ENCODE measurements at regions not wholly inside any gene's neighbourhood (a gene's known extent, or its start where the extent isn't known, plus 50 kb on each side); places are given as distances from the start of the nearest gene placed in this dataset.

DNA sequence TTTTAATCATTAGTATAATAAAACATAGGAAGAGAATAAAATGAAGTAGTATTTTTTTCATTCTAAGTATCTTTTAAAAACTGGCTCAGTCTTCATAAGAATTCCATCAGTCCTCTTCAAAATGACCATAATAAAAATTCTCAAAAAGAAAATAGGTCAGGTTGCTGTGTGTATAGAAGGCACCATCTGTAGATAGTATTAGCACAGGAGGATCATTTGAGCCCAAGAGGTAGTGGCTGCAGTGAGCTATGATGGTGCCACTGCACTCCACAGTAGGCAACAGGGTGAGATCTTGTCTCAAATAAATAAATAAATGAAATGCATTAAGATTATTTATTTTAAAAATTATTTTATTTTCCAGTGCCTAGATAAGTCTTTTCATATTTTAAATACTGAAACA, 475.8 kb downstream of the ZNF804A start:
- Histone ChIP-seq H3K4me1 (no peaks in the 10 kb centered on the region), H3K27ac (no peak overlapping the region), H3K27me3 (peaks cover 0 to 3% of the 10 kb centered on the region in 2 donors), H3K9me3 (no peaks in the 10 kb centered on the region), H3K4me3 (no peak overlapping the region), H3K36me3 (no peaks in the 10 kb centered on the region)
- TF ChIP-seq POLR2A (IDR thresholded peaks at IDR 0.05) = no peak
- TF ChIP-seq, protein P1, sequence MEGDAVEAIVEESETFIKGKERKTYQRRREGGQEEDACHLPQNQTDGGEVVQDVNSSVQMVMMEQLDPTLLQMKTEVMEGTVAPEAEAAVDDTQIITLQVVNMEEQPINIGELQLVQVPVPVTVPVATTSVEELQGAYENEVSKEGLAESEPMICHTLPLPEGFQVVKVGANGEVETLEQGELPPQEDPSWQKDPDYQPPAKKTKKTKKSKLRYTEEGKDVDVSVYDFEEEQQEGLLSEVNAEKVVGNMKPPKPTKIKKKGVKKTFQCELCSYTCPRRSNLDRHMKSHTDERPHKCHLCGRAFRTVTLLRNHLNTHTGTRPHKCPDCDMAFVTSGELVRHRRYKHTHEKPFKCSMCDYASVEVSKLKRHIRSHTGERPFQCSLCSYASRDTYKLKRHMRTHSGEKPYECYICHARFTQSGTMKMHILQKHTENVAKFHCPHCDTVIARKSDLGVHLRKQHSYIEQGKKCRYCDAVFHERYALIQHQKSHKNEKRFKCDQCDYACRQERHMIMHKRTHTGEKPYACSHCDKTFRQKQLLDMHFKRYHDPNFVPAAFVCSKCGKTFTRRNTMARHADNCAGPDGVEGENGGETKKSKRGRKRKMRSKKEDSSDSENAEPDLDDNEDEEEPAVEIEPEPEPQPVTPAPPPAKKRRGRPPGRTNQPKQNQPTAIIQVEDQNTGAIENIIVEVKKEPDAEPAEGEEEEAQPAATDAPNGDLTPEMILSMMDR (IDR thresholded peaks at IDR 0.05) = no peak
- intact Hi-C loops (cut with DNase I; ENCODE audit: low total_unique reads) = no loop called here
- no peak for DNase-seq

DNA sequence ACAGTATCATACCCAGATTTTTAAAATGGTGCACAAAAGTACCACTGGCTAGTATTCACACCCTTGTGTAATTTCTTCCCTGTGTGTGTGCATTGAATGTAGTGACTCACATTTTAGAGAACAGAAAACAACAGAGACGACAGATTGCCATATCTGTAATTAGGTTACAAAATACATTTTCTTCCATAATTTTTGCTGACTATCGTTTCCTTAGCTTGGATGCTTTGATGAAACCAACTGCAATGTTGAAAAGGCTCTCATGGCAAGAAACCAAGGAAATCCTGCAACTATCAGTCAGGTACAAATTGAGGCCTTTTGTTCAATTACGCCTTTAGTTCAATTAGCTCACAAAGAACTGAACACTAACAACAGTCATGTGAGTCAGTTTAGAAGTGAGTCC, 484.4 kb downstream of the ZNF804A start:
- Histone ChIP-seq H3K27me3 (peaks cover 0 to 3% of the 10 kb centered on the region in 2 donors), H3K9me3 (no peaks in the 10 kb centered on the region)

DNA sequence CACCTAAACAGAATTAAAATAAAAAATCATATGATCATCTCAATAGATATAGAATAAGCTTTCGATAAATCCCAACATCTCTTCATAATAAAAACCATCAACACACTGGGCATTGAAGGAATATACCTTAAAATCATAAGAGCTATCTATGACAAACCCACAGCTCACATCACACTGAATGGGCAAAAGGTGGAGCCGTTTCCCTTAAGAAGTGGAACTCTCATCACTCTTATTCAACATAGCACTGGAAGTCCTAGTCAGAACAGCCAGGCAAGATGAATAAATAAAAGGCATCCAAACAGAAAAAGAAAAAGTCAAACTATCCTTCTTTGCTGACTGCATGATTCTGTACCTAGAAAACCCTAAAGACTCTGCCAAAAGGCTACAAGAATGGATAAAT, 510.3 kb downstream of the ZNF804A start:
- intact Hi-C loops (cut with DNase I; ENCODE audit: low total_unique reads) = no loop called here
- no peak for DNase-seq
- Histone ChIP-seq H3K4me1 (no peaks in the 10 kb centered on the region), H3K4me3 (no peak overlapping the region), H3K27ac (no peak overlapping the region), H3K9me3 (no peaks in the 10 kb centered on the region), H3K36me3 (no peaks in the 10 kb centered on the region), H3K27me3 (no peaks in the 10 kb centered on the region)
- TF ChIP-seq, protein P1 (IDR thresholded peaks at IDR 0.05) = no peak
- no peak for TF ChIP-seq POLR2A (IDR thresholded peaks at IDR 0.05)

More for the DNA sequence above, 484.4 kb downstream of the ZNF804A start:
- no peaks in the 10 kb centered on the region for H3K4me1 ChIP-seq
- H3K36me3 ChIP-seq = no peaks in the 10 kb centered on the region
- intact Hi-C loops (cut with DNase I; ENCODE audit: low total_unique reads) = no loop called here
- TF ChIP-seq POLR2A (IDR thresholded peaks at IDR 0.05) = no peak
- TF ChIP-seq, protein P1 (IDR thresholded peaks at IDR 0.05) = no peak
- H3K27ac ChIP-seq = no peak overlapping the region
- H3K4me3 ChIP-seq = no peak overlapping the region
- no peak for DNase-seq

DNA sequence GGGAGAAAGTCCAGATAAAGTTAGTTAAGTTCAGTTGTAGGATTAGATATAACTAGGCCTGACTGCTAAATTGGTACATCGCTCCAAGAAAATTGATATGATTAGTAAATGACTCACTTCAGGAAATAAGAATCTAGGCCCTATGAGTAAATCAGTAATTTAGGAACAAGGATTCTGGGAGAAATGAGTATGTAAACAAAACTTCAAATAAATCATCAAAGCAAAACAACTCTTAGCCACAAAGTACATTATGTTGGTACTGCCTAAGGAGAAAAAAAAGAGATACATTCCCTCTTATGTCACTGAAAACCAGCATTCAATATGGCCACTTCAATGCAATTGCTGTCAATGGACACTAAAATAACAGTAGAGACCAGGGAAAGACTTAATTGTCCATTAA, 529.1 kb downstream of the ZNF804A start:
- Histone ChIP-seq H3K4me1 (no peaks in the 10 kb centered on the region), H3K4me3 (no peak overlapping the region), H3K27ac (no peak overlapping the region), H3K36me3 (no peaks in the 10 kb centered on the region), H3K27me3 (no peaks in the 10 kb centered on the region), H3K9me3 (no peaks in the 10 kb centered on the region)
- no peak for DNase-seq
- TF ChIP-seq, protein P1 (IDR thresholded peaks at IDR 0.05) = no peak
- intact Hi-C loops (cut with DNase I; ENCODE audit: low total_unique reads) = no loop called here

DNA sequence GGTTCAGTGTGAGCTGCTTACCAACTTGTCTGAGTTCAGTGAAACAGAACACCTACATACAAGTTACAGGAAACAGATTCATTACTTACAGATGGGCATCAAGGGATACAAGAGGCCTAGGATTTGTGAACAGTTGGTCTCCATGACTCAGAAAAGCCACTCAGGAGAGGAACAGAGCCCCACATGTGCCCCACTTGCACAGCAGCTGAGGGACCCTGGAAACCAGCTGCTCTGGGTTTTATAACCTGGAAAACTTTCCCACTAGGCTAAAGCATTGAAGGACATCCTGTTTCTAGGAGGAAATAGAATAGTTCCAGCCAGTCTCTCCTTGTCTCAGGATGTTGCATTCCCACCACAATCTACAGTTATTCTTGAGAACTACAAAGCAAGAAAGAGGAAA, 530.0 kb downstream of the ZNF804A start:
- DNase-seq = no peak
- no peaks in the 10 kb centered on the region for H3K36me3 ChIP-seq
- H3K27ac ChIP-seq = no peak overlapping the region
- no peaks in the 10 kb centered on the region for H3K9me3 ChIP-seq
- H3K4me3 ChIP-seq = no peak overlapping the region
- no peak for TF ChIP-seq POLR2A (IDR thresholded peaks at IDR 0.05)
- TF ChIP-seq, protein P1 (IDR thresholded peaks at IDR 0.05) = no peak
- H3K27me3 ChIP-seq = no peaks in the 10 kb centered on the region
- H3K4me1 ChIP-seq = no peaks in the 10 kb centered on the region
- intact Hi-C loops (cut with DNase I; ENCODE audit: low total_unique reads) = no loop called here

Measured in uterus (tissue), 3 donors.